Glutamatergic neuron (in vitro differentiated cells): ENCODE measurements at regions not wholly inside any gene's neighbourhood (a gene's known extent, or its start where the extent isn't known, plus 50 kb on each side); places are given as distances from the start of the nearest gene placed in this dataset.

Experiments
- DNase-seq: peaks from one replicate; pipeline ENCODE4 v3.0.0; 2022
- H3K27ac Mint-ChIP-seq: one replicate; pipeline ENCODE4 v1.8.0; 2020; ENCODE audit warnings: mild to moderate bottlenecking, mixed read lengths, inconsistent platforms; ENCODE audit not compliant: unreplicated experiment
- H3K27me3 Mint-ChIP-seq: one replicate; pipeline ENCODE4 v1.8.0; 2020; ENCODE audit warnings: mild to moderate bottlenecking, moderate library complexity, mixed read lengths, inconsistent platforms; ENCODE audit not compliant: unreplicated experiment
- H3K36me3 Mint-ChIP-seq: one replicate; pipeline ENCODE4 v1.8.0; 2020; ENCODE audit warnings: mild to moderate bottlenecking, mixed read lengths, inconsistent platforms; ENCODE audit not compliant: unreplicated experiment
- H3K4me1 Mint-ChIP-seq: one replicate; pipeline ENCODE4 v1.8.0; 2020; ENCODE audit warnings: mild to moderate bottlenecking, low read depth, mixed read lengths, inconsistent platforms; ENCODE audit not compliant: unreplicated experiment
- H3K4me3 Mint-ChIP-seq: one replicate; pipeline ENCODE4 v1.8.0; 2020; ENCODE audit warnings: mild to moderate bottlenecking, mixed read lengths, inconsistent platforms; ENCODE audit not compliant: unreplicated experiment
- H3K9me3 Mint-ChIP-seq: one replicate; pipeline ENCODE4 v1.8.0; 2020; ENCODE audit warnings: mild to moderate bottlenecking, moderate library complexity, mixed read lengths, inconsistent platforms; ENCODE audit not compliant: unreplicated experiment
- CTCF ChIP-seq: fragments of 200-600 bp; sonication (generic); IDR thresholded peaks from one replicate; pipeline ENCODE4 v1.5.0; 2021; ENCODE audit not compliant: partially characterized antibody, unreplicated experiment

DNA sequence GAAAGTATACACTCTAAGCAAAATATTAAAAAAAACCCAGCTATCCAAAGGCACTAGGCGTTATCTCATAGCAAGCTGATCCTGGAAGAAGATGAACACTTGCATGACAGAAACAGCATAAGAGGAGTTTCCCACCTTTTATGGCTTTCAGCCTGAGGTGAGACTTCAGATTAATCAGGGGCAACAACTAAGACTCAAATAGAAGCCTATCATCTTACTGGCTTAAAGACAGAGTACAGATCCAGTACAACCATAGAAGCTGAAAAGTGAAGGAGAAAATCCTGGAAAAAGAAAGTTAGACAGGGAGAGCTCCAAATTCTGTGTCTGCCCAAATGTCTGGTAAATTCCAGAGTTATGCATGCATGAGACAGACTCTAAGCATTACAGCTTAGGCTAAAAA, 360.8 kb upstream of the KCNN2 start:
- Mint-ChIP-seq H3K4me3 (no peak overlapping the region), H3K27me3 (peaks cover 1% of the 10 kb centered on the region), H3K9me3 (no peaks in the 10 kb centered on the region), H3K4me1 (no peaks in the 10 kb centered on the region), H3K27ac (no peak overlapping the region), H3K36me3 (no peaks in the 10 kb centered on the region)
- DNase-seq = no peak
- no peak for TF ChIP-seq CTCF

GRCh38 chr5:114006582-114006981, 355.3 kb upstream of the KCNN2 start:
- no peaks in the 10 kb centered on the region for H3K9me3 Mint-ChIP-seq
- H3K4me1 Mint-ChIP-seq = no peaks in the 10 kb centered on the region
- H3K36me3 Mint-ChIP-seq = no peaks in the 10 kb centered on the region
- no peaks in the 10 kb centered on the region for H3K27me3 Mint-ChIP-seq
- DNase-seq = no peak
- H3K27ac Mint-ChIP-seq = no peak overlapping the region
- no peak for TF ChIP-seq CTCF
- no peak overlapping the region for H3K4me3 Mint-ChIP-seq

DNA sequence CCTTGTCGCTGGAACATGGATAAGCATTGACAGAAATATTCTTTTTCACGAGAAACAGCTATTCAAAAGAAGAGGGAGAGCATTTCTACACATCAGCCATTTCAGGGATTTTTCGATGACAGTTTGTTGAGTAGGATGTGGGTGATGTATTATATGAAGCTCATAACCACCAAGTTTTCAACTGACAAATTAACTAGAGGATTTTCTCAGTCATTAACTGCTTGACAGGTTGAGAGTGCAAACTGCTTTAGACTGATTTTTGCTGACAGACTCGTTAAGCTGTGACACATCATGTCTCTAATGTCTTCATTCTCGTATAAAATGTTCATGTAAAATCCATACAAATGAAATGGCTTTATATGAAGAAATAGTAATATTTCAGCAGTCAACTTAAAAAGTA, 354.2 kb upstream of the KCNN2 start:
- Mint-ChIP-seq H3K4me1 (no peaks in the 10 kb centered on the region), H3K27me3 (no peaks in the 10 kb centered on the region), H3K4me3 (no peak overlapping the region), H3K9me3 (no peaks in the 10 kb centered on the region), H3K27ac (no peak overlapping the region), H3K36me3 (no peaks in the 10 kb centered on the region)
- no peak for DNase-seq
- TF ChIP-seq CTCF = no peak

DNA sequence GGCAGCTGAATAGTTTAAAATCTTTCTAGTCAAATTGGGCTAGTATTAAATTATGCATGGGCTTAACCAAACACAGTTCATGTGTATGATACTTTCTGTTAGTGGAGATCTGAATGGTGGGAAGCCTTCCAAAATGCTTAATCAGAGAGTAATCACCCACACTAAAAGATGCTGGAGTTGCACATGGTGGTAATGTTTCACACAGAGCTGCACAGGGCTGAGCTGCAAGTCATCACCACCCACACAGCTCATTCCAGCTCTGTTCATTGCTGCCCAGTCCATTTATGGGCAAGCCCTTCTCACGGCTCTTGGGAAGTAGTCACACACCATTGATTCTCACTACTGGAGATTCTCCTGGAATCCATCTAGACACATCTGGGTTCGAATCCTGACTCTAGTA, 351.5 kb upstream of the KCNN2 start:
- Mint-ChIP-seq H3K4me1 (no peaks in the 10 kb centered on the region), H3K9me3 (no peaks in the 10 kb centered on the region), H3K27me3 (no peaks in the 10 kb centered on the region), H3K4me3 (no peak overlapping the region), H3K27ac (no peak overlapping the region), H3K36me3 (no peaks in the 10 kb centered on the region)
- no peak for TF ChIP-seq CTCF
- no peak for DNase-seq

DNA sequence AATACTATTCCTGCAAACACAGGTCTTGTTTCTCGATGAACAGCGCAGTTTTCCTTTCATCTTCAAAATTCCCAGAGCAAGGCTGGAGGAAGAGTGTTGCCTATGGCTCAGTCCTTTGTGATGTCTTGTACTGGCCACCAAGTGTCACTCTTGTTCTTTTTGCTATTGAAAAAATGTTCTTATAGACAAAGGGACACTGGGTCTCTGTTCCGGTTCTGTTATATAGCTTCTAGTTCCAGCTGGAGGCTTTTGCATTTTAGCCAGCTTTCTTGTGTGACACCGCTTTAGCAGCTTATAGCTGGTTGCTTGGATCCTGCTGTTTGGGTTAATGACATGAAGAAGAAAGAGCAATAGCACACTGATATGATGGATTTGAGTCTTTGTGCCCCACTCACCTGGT, 343.7 kb upstream of the KCNN2 start:
- H3K9me3 Mint-ChIP-seq = no peaks in the 10 kb centered on the region
- H3K27ac Mint-ChIP-seq = no peak overlapping the region
- H3K36me3 Mint-ChIP-seq = no peaks in the 10 kb centered on the region
- TF ChIP-seq CTCF = no peak
- peaks cover 2% of the 10 kb centered on the region for H3K27me3 Mint-ChIP-seq
- no peaks in the 10 kb centered on the region for H3K4me1 Mint-ChIP-seq
- no peak overlapping the region for H3K4me3 Mint-ChIP-seq
- DNase-seq = no peak
